H1 (cell line): ENCODE measurements at regions not wholly inside any gene's neighbourhood (a gene's known extent, or its start where the extent isn't known, plus 50 kb on each side); places are given as distances from the start of the nearest gene placed in this dataset.

Source experiments
- CTCF ChIA-PET: fragments of 300-600 bp; sonication (Branson Sonifier 250); formaldehyde crosslinking; loops from one replicate; lab custom pipeline; 2021; ENCODE audit not compliant: partially characterized antibody; lab: Charles Lee
- POLR2A ChIA-PET: fragments of 300-600 bp; sonication (Branson Sonifier 250); formaldehyde crosslinking; loops from one replicate; lab custom pipeline; 2021; ENCODE audit warnings: inconsistent platforms; ENCODE audit not compliant: partially characterized antibody; lab: Charles Lee
- DNase-seq, 2 experiments: peaks; one replicate each; pipeline versions ENCODE4 v3.0.0 to v3.0.0-alpha.2; 2010 to 2022; ENCODE audit warnings: low spot score in 2 of 2, low read depth in 1 of 2, mixed read lengths in 1 of 2
- FAIRE-seq: peaks from 2 replicates; lab custom pipeline; 2011; peaks lifted over from hg19 to GRCh38; lab: Jason Lieb, UNC
- H2AFZ ChIP-seq: 2 replicates; pipeline ENCODE4 v1.8.1; 2012; ENCODE audit warnings: low read length, inconsistent platforms
- H2AK5ac ChIP-seq: 2 replicates; pipeline ENCODE4 v1.6.1; 2013; ENCODE audit warnings: low read depth, low read length
- H2BK120ac ChIP-seq: replicated peaks from 2 replicates; pipeline ENCODE3; 2013; ENCODE audit warnings: low read depth, low read length, inconsistent platforms
- H2BK12ac ChIP-seq: 2 replicates; pipeline ENCODE4 v1.6.1; 2013; ENCODE audit warnings: low read depth, low read length
- H2BK15ac ChIP-seq: 2 replicates; pipeline ENCODE4 v1.6.1; 2013; ENCODE audit warnings: low read length
- H2BK20ac ChIP-seq: 2 replicates; pipeline ENCODE4 v1.6.1; 2013; ENCODE audit warnings: low read length
- H2BK5ac ChIP-seq: 2 replicates; pipeline ENCODE4 v1.6.1; 2013; ENCODE audit warnings: low read depth, low read length
- H3K14ac ChIP-seq: 2 replicates; pipeline ENCODE4 v1.6.1; 2013; ENCODE audit warnings: inconsistent platforms; ENCODE audit not compliant: insufficient read length
- H3K18ac ChIP-seq: 2 replicates; pipeline ENCODE4 v1.6.1; 2013; ENCODE audit warnings: low read length; ENCODE audit errors: extremely low read depth
- H3K23ac ChIP-seq: 2 replicates; pipeline ENCODE4 v1.6.1; 2013; ENCODE audit warnings: inconsistent platforms; ENCODE audit not compliant: insufficient read length
- H3K23me2 ChIP-seq: 2 replicates; pipeline ENCODE4 v1.6.1; 2013; ENCODE audit warnings: low read depth, low read length
- H3K27ac ChIP-seq: 2 replicates; pipeline ENCODE4 v1.6.1; 2011; ENCODE audit warnings: low read depth, low read length, inconsistent platforms
- H3K27me3 ChIP-seq, 4 experiments: replicated peaks in 1 of 4; 1 replicate in 1 of 4; 2 replicates in 3 of 4; pipeline versions ENCODE4 v1.6.1 to v1.8.1; 2011 to 2013; ENCODE audit warnings: low read length in 3 of 4, mild to moderate bottlenecking in 3 of 4, inconsistent platforms in 2 of 4, mixed read lengths in 2 of 4, moderate library complexity in 1 of 4; ENCODE audit not compliant: control insufficient read depth in 3 of 4, insufficient read depth in 3 of 4; ENCODE audit errors: extremely low read depth in 1 of 4
- H3K36me3 ChIP-seq, 4 experiments: 2 replicates each; pipeline versions ENCODE4 v1.6.1 to v1.8.1; 2011 to 2013; ENCODE audit warnings: mild to moderate bottlenecking in 4 of 4, low read length in 3 of 4, moderate library complexity in 2 of 4, control low read depth in 1 of 4, inconsistent platforms in 1 of 4; ENCODE audit not compliant: insufficient read depth in 4 of 4, control insufficient read depth in 2 of 4
- H3K4ac ChIP-seq: replicated peaks from 2 replicates; pipeline ENCODE3; 2013; ENCODE audit warnings: low read length, low read depth, mixed read lengths, inconsistent platforms; ENCODE audit not compliant: insufficient read length
- H3K4me1 ChIP-seq, 4 experiments: replicated peaks in 1 of 4; 1 replicate in 1 of 4; 2 replicates in 3 of 4; pipeline versions ENCODE4 v1.6.1 to v1.8.1; 2011 to 2013; ENCODE audit warnings: low read length in 3 of 4, inconsistent platforms in 2 of 4, mixed read lengths in 1 of 4; ENCODE audit not compliant: insufficient read depth in 4 of 4, control insufficient read depth in 3 of 4
- H3K4me2 ChIP-seq, 2 experiments: 2 replicates each; pipeline versions ENCODE4 v1.6.1 to v1.8.1; 2011 to 2013; ENCODE audit warnings: low read depth in 2 of 2, low read length in 2 of 2, control low read depth in 1 of 2, inconsistent platforms in 1 of 2, mild to moderate bottlenecking in 1 of 2; ENCODE audit not compliant: insufficient read depth in 1 of 2
- H3K4me3 ChIP-seq, 4 experiments: fragments of 200-600, 300-600 bp in 1 of 4; sonication (generic), shearing (Covaris generic), sonication (Bioruptor Twin) in 1 of 4; 2 replicates each; pipeline versions ENCODE4 v1.5.1 to v1.8.1; 2011 to 2016; ENCODE audit warnings: low read length in 4 of 4, low read depth in 3 of 4, control low read depth in 2 of 4, inconsistent platforms in 2 of 4, mild to moderate bottlenecking in 2 of 4, mixed read lengths in 1 of 4, moderate library complexity in 1 of 4; ENCODE audit not compliant: insufficient read depth in 2 of 4; ENCODE audit errors: extremely low read depth in 1 of 4
- H3K56ac ChIP-seq: replicated peaks from 2 replicates; pipeline ENCODE3; 2013; ENCODE audit warnings: low read depth, mild to moderate bottlenecking, mixed read lengths, low read length, inconsistent platforms; ENCODE audit not compliant: insufficient read length
- H3K79me1 ChIP-seq: 2 replicates; pipeline ENCODE4 v1.6.1; 2013; ENCODE audit warnings: low read depth, low read length, control low read depth
- H3K79me2 ChIP-seq, 2 experiments: 2 replicates each; pipeline versions ENCODE4 v1.6.1 to v1.8.1; 2012 to 2013; ENCODE audit warnings: low read length in 2 of 2, mild to moderate bottlenecking in 2 of 2, inconsistent platforms in 1 of 2; ENCODE audit not compliant: insufficient read depth in 2 of 2, control insufficient read depth in 1 of 2
- H3K9ac ChIP-seq, 4 experiments: replicated peaks in 1 of 4; 1 replicate in 1 of 4; 2 replicates in 3 of 4; pipeline versions ENCODE4 v1.6.1 to v1.8.1; 2011 to 2013; ENCODE audit warnings: low read depth in 3 of 4, low read length in 3 of 4, control low read depth in 2 of 4, mild to moderate bottlenecking in 2 of 4, moderate library complexity in 2 of 4, inconsistent platforms in 1 of 4; ENCODE audit errors: extremely low read depth in 1 of 4
- H3K9me3 ChIP-seq, 2 experiments: 2 replicates each; pipeline versions ENCODE4 v1.6.1 to v1.8.1; 2012 to 2013; ENCODE audit warnings: mild to moderate bottlenecking in 2 of 2, moderate library complexity in 2 of 2, control low read depth in 1 of 2, inconsistent platforms in 1 of 2, low read depth in 1 of 2, low read length in 1 of 2, mixed read lengths in 1 of 2; ENCODE audit not compliant: insufficient read depth in 2 of 2
- H4K20me1 ChIP-seq, 2 experiments: replicated peaks in 1 of 2; 2 replicates each; pipeline versions ENCODE3 to v1.8.1; 2011 to 2013; ENCODE audit warnings: inconsistent platforms in 2 of 2, low read length in 2 of 2, mild to moderate bottlenecking in 1 of 2; ENCODE audit not compliant: insufficient read depth in 2 of 2, control insufficient read depth in 1 of 2
- H4K5ac ChIP-seq: 2 replicates; pipeline ENCODE4 v1.6.1; 2013; ENCODE audit warnings: low read length, low read depth, mixed read lengths, inconsistent platforms; ENCODE audit not compliant: insufficient read length
- H4K8ac ChIP-seq: 2 replicates; pipeline ENCODE4 v1.8.0; 2013; ENCODE audit warnings: mild to moderate bottlenecking, moderate library complexity, low read length, inconsistent platforms; ENCODE audit not compliant: insufficient read depth; ENCODE audit errors: extremely low read depth
- H4K91ac ChIP-seq: replicated peaks from 2 replicates; pipeline ENCODE3; 2013; ENCODE audit warnings: low read length, mixed read lengths, inconsistent platforms; ENCODE audit not compliant: insufficient read length
- BCL11A ChIP-seq, 2 experiments: IDR thresholded peaks; one replicate each; pipeline ENCODE4 v1.6.1; 2011; ENCODE audit warnings: low read depth in 2 of 2, low read length in 2 of 2, mild to moderate bottlenecking in 2 of 2
- POLR2A ChIP-seq, 2 experiments: IDR thresholded peaks; 1 replicate in 1 of 2; 2 replicates in 1 of 2; pipeline ENCODE4 v1.6.1; 2011; ENCODE audit warnings: low read depth in 2 of 2, low read length in 2 of 2, mild to moderate bottlenecking in 2 of 2; ENCODE audit errors: control extremely low read depth in 1 of 2
- SP2 ChIP-seq: IDR thresholded peaks from 2 replicates; pipeline ENCODE4 v1.6.1; 2012; ENCODE audit warnings: mild to moderate bottlenecking, low read length, inconsistent platforms
- YY1 ChIP-seq: IDR thresholded peaks from 2 replicates; pipeline ENCODE4 v1.6.1; 2011; ENCODE audit warnings: low read depth, mild to moderate bottlenecking, low read length
- WGBS, 2 experiments: shearing (Covaris generic) in 1 of 2; methylation state at CpG; one replicate each; pipeline versions ENCODE4 v1.1.6 to v1.1.7; 2013 to 2015; ENCODE audit warnings: low lambda C conversion rate in 2 of 2, mixed read lengths in 2 of 2, inconsistent platforms in 1 of 2, low coverage in 1 of 2, missing lambda C conversion rate in 1 of 2; ENCODE audit not compliant: insufficient replicate concordance in 2 of 2, insufficient coverage in 1 of 2, insufficient read length in 1 of 2; ENCODE audit errors: extremely low coverage in 1 of 2, missing lambda C conversion rate in 1 of 2; 5-methylcytosine and 5-hydroxymethylcytosine counted together

GRCh38 chr2:9725106-9725505 lies 94.3 kb upstream of the YWHAQ start:
- Histone ChIP-seq H3K56ac (no peak overlapping the region), H2BK12ac (no peak overlapping the region), H4K91ac (no peak overlapping the region), H3K79me1 (no peaks in the 10 kb centered on the region), H3K4me2 (no peak overlapping the region), H3K36me3 (no peaks in the 10 kb centered on the region), H3K4me3 (no peak overlapping the region), H3K4me1 (peaks cover 0 to 3% (median 0%) of the 10 kb centered on the region in 4 experiments; a peak in 1 of 7 replicates), H3K4ac (no peak overlapping the region), H2BK120ac (no peak overlapping the region), H2AK5ac (no peak overlapping the region), H4K5ac (no peak overlapping the region), H2BK5ac (no peak overlapping the region), H3K23ac (no peak overlapping the region), H4K20me1 (no peaks in the 10 kb centered on the region), H3K9me3 (no peaks in the 10 kb centered on the region), H3K27ac (no peak overlapping the region), H3K18ac (no peak overlapping the region), H2BK20ac (no peak overlapping the region), H3K23me2 (no peaks in the 10 kb centered on the region), H2AFZ (0 out of 2 replicates have a peak overlapping the region, but pooled peaks have one; percentile 23), H3K79me2 (no peaks in the 10 kb centered on the region), H3K14ac (no peak overlapping the region), H4K8ac (no peak overlapping the region), H2BK15ac (no peak overlapping the region), H3K9ac (no peak overlapping the region), H3K27me3 (no peaks in the 10 kb centered on the region)
- DNase-seq (no peak), FAIRE-seq (no peak)
- POLR2A ChIA-PET: no interaction called here
- WGBS, 2 experiments: 87% methylated on average over 14 of the region's 14 CpGs; no CpG with 5 or more reads in 1 of the 2 experiments
- TF ChIP-seq YY1 (no peak), POLR2A (IDR thresholded peaks at IDR 0.05; ENCODE audit: control extremely low read depth in 1 of 2, low read depth in 2 of 2, low read length in 2 of 2) (no peak), SP2 (no peak), BCL11A (IDR thresholded peaks at IDR 0.05; ENCODE audit: low read depth in 2 of 2, low read length in 2 of 2) (no peak)
- CTCF ChIA-PET: interaction anchor here (1.0 to 1.5 kb wide), 3 partner anchors 10 to 75 kb away, joined by 3 to 4 read pairs (median 3); no protein-coding TSS in a partner anchor
